GM18520 (cell line): ENCODE measurements at regions not wholly inside any gene's neighbourhood (a gene's known extent, or its start where the extent isn't known, plus 50 kb on each side); places are given as distances from the start of the nearest gene placed in this dataset.
A peak's percentile ranks its signal among the peaks of the same experiment; 100 is the strongest.
"Not testable (repeated sequence)": the region's sequence is repeated elsewhere in the genome, so short reads cannot be mapped to it uniquely, and the experiment has no call there.

Source experiments
- ATAC-seq: cut with Tn5 transposase; IDR thresholded peaks from one replicate; pipeline ENCODE4 v1.9.1; 2021; ENCODE audit not compliant: unreplicated experiment

DNA sequence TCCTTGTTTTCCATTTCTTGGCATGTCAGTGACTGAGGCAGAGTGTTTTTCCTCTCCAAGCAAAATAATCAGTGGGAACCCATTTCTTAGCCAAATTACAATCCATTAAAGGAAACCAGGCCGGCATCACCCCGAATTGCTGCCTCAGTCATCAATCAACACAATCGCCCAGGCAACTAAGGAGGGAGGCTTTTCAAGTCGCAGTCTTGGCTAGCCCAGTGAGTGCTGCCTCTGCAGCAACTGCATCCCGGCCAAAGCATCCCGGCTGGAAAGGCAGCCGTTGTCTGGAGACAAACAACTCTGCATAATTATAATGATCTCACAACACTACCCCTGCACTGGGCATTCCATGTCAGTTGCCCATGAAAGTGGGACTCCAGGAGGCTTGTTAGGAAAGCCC is 213.5 kb upstream of the PRICKLE2 start:
- ATAC-seq, result no peak

DNA sequence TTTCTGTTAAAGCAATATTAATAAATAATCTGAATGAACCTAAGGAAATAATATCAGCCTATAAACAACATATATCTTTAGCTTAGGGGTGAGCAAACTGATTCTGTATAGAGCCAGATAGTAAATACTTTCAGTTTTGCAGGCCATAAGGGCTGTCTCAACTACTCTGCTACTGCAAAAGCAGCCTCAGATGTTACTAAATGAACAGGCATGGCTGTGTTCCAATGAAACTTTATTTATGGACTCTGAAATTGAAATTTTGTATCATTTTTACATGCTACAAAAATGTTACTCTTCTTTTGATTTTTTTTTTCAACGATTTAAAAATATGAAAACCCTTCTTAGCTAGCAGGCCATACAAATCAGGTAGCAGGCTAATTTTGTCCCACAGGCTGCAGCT is 212.8 kb upstream of the PRICKLE2 start:
- ATAC-seq, result no peak

DNA sequence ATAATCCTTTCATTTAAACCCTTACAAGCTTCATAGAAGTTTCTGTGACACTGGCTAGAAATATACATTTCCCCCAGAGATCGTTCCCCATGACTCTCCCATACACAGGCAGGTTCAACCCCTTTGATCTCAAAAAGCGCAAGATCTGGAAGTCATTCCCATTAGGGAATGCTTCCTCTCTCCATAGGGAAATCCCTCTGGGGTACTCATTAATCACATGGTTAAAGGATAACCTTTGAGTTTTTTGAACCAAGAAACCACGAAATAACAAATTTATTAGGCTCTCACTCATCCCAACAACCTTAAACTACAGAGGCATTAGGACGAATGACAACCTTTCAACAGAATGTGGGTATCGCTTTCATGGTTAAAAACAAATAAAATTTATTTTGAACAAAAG is 211.9 kb upstream of the PRICKLE2 start:
- no peak for ATAC-seq

DNA sequence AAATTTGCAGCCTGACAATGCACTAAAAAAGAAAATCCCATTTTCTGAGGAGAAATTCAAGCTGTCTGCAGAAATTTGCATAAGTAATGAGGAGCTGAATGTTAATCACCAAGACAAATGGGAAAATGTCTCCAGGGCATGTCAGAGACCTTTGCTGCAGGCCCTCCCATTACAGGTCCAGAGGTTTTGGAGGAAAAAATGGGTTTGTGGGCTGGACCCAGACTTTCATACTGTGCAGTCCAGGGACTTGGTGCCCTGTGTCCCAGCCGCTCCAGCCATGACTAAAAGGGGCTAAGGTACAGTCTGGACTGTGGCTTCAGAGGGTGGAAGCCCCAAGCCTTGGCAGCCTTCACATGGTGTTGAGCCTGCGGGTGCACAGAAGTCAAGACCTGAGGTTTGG is 209.8 kb upstream of the PRICKLE2 start:
- not testable (repeated sequence) for ATAC-seq

DNA sequence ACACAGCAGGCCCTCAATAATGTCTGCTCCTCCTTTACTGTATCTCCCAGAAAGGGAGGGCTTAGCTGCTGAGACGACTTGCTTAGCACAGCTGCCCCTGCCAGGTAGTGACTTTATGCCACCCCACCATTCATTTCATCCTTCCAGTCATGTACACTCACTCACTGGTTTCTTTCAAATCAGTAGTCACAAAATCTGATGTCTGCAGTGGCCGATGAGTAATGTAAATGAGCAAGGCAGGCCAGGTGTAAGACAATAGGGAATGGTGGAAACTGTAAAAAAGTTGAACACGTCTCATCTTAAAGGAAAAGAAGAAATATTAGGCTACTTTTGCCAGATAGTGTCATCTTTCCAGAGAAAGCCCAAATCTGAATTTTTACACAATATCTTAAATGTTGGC is 207.6 kb upstream of the PRICKLE2 start:
- ATAC-seq, result no peak

DNA sequence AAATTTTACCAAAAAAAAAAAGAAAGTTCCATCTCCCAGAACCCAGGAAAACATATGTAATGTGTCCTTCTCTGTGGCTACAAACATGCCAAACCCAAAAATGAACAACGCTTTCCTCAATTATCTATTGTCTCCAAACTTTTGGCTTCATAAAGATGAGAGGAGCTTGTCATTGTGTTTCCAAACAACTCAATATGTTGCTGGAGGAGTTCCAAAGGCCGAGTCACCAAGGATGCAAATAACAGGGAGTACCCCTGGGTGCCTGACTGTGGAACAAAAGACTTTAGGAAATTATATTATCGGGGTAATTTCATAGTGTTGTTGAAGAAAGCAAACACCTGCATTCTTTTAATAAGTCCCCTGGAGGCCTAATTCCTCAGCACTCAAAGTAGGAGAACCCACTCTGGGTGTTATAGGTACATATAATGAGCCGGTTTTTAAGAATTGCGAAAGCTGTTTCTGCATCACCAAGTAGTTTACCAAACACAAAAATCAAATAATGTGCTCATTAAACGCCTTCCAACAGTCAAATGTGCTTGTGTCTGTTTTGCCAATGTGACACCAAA is 206.3 kb upstream of the PRICKLE2 start:
- ATAC-seq, result no peak

DNA sequence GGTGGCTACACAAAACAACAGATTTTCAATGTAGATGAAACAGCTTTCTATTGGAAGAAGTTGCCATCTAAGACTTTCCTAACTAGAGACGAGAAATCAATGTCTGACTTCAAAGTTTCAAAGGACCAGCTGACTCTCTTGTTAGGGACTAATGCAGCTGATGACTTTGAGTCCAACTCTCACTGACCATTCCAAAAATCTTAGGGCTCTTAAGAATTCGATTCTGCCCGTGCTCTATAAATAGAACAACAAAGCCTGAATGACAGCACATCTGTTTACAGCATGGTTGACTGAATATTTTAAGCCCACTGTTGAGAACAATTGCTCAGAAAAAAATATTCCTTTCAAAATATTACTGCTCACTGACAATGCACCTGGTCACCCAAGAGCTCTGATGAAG is 202.4 kb upstream of the PRICKLE2 start:
- ATAC-seq, result no peak

DNA sequence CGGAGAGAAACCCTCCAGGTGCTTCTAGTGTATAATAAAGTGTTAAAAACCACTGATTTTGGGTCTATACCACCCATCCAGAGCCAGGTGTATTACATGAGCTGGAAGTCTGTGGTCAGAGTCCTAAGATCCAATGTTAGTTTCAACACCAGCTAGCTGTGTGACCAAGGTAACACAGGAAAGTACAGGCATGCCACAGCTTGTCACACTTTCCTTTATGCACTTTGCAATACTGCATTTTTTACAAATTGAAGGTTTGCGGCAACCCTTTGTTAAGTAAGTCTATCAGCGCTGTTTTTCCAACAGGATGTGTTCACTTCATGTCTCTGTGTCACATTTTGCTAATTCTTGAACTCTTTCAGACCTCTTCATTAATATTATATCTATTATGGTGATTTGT is 201.3 kb upstream of the PRICKLE2 start:
- ATAC-seq, result no peak

DNA sequence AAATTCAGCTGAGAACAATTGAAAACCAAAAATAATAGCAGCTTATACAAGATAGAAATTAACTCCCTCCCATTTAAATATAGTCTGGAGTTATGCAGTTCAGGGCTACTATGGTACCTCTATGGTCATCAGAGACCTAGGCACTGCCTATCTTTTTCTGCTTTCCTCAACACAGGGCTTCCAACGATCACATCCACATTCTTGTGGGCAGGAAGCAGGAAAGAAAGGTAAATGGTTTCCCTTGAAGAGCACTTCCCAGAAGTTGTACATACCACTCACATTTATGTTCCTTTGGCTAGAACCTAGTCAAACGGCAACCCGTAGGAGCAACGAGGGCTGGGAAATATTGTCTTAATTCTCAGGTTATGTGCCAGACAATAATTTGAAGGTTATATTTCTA is 197.7 kb upstream of the PRICKLE2 start:
- no peak for ATAC-seq

DNA sequence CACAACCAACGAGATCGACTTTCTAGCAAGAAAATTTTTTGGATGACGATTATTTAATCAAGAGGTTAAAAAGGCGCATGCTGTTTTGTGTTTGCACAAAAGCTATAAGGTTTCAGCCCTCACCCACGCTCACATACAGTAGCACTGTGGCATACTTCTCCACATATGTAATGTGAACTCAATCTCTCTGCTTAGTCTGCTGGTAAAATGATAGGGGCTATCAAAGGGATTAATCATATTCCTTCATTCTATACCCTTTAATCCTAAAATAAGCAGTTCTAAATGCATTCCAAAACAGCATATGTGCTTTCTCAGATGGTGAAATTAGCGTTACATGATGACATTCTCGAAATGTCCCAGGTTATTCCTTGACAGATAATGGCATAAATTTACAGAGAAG is 196.9 kb upstream of the PRICKLE2 start:
- ATAC-seq, result no peak

DNA sequence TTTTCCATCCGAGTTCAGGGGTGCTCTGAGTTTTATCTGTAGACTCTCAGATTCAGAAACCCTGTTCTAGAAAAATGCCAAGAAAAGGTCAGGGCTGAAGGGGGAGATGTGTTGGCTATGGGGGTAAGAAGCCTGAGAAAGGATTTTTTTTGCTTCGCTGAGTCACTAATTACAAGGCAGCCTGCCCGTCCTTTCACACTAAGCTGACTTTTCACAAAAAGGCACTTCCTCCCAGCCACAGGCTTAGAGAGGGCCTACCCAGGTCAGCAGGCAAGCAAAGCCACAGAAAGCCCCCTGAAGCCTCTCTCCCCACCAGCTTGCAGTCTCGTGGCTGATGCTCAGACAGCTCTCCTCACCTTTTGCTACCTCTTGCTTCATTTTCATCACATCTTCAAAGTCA is 192.6 kb upstream of the PRICKLE2 start:
- ATAC-seq, result no peak

DNA sequence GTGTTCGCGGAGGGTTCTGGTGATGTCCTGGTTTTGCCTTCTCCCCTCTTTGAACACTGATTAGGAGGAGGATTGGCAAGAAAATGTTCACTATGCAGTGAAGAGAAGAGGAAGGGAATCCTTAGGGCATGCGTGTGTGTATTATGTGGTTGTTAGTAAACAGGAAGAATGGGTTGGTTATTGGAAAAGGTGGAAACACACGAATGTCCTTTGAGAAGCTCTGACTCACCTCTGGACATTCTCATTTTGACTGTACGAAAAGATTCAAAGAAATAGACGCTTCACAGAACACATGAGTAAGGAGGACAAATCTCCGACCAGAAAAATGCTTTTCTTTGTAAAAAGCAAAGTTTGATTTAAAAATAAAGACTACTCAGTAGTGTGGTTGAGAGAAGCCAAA is 188.8 kb upstream of the PRICKLE2 start:
- no peak for ATAC-seq

DNA sequence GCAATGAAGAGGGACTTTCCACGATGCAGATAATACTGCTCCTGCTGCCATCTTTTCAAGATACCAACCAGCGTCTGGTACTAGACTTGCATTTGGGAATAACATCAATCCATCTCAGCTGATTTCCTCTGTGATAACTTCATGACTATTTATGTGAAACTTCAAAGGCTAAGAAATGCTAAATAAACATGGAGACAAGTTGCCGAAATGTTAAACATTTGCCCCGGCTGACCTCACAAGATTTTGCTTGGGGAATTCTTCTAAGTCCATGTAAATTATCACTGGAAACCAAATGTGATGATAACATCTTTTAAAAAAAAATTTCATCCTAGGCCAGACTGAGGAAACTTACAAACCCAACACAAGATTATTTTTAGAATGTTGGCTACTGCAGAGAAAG is 185.8 kb upstream of the PRICKLE2 start:
- no peak for ATAC-seq

DNA sequence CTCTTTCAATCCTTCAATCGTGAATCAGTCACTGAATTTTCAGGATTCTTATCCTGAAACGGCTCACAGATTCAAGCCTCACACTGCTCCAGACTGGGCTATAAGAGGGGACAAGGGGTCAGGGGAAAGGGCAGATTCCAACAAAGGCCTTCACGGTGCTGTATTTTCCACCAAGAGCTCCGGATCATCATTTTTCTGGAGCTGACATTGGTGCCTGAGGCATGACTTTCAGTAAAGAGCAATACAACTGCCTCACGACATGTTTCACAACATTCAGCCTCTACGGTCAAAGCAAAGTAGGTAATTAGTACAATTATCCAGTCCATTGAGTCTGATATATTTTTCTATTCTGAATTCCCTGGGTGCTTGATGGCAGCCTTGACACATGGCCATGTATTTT is 185.0 kb upstream of the PRICKLE2 start:
- ATAC-seq, result no peak

DNA sequence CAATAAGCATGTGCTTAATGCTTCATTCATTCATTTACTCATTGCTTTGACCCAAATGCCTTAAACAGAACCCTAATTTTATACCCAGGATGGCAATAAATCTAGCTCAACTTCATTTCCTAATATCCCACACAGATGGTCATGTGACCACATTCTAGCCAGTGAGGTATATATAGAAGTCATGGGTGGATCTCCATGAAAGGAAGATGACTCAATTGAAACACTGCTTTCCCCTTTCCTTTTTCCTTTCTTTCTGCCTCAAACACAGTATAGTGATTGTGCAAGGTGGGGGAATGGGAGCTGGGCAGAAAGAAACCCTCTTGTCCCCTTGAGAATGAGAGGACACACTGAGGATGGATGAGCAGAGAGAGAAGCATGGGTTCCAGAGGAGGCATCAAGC is 183.5 kb upstream of the PRICKLE2 start:
- no peak for ATAC-seq

DNA sequence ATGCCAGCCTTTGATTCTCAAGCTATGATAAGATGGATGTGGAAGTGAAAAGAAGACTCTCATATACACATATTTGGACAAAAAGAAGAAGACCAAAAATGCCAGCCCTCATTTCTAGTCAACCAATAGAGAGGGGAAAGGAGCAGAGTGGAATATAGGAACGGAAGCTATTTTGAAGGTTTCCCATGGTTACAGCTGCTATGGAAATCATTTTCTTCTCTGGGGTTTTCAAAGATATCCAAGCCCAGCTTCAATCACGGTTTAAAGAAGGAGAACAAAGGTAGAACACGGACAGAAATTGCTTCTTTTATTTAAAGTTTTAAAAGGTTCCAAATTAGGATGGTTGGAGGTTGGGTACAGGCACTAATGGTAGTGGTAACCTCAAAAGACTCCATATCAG is 181.0 kb upstream of the PRICKLE2 start:
- ATAC-seq, result no peak

DNA sequence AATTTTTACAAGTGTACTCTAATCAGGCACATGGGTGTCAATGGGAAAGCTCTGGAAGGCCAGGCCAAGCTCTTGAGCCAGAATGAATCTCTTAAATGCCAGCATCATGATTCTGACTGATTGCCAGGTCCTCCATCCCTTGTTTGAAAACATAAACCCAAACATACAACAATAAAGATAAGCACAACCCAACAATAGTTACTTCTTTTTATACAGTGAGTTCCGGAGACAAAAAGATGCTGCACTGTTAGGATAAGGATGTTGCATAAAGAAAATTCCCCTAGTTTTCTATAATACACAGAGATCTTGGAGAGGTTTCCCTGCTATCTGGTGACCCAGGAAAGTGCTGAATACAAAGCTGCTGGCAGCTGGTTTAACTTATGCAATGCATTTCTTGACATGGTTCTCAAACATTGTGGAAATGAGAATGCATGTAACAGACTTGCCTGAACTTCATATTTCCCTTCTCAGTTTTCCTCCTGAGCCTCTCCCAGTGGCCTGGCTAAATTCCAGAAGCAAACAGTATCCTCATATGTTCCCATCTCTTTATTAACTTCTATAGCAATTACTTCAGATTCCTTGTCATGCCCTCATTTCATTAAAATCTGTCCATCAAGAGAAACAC is 180.1 kb upstream of the PRICKLE2 start:
- no peak for ATAC-seq

DNA sequence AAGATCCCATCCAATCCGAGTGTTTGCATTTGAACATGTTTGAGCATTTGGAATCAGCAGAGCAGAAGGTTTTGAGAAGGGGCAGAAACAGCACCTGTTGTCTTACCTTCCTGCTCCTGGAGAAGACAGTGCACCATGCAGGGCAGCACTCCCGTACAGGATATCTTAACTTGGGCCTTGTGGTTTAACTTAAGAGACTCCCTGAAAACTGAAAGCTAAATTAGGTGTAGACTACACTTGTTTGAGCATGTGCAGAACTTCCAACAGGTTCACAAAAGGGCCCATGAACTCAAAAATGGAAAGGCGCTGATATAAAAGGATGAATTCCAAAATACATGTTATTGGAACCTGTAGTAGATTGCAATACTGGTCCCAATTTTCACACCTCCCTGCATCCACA is 175.4 kb upstream of the PRICKLE2 start:
- no peak for ATAC-seq

DNA sequence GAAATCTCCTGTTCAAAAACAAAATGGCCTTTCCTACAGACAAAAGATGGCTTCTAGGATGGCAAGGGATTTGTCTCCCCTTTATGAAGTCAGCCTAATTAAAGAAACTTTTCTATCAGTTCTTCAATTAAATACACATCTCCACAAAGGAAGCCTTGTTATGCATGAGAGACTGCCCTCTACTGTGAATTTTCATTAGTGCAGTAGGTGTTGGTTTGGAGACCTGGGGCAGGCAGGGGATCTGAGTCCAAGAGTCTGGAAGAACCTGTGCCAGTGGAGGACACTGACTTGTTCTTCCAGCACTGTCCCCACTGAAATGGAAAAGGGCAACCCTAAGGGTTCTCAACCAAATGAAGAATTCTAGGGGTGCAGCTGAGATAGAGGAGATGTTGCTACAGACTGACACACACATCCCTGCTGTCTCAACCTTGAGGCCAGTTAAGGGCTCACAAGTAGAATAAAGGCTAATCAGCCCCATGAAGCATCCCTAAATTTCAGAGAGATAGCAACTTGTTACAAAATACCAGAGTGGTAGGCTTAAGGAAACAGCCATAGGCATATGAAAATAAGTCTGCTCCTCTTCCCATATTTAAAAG is 174.0 kb upstream of the PRICKLE2 start:
- ATAC-seq, result peak; percentile 43

DNA sequence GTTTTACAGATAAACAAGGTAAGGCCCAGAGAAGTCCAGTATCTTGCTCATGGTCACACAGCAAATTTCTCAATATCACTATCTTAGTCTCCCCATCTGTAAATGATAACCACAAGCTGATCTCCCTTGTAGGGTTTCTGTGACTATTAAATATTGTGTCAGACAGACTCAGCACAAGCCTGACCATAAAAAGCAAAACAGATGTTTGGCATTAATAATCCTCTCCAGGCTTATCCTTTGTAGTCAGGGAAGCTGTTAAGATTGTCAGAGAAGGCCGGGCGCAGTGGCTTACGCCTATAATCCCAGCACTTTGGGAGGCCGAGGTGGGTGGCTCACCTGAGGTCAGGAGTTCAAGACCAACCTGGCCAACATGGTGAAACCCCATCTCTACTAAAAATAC is 173.2 kb upstream of the PRICKLE2 start:
- no peak for ATAC-seq

DNA sequence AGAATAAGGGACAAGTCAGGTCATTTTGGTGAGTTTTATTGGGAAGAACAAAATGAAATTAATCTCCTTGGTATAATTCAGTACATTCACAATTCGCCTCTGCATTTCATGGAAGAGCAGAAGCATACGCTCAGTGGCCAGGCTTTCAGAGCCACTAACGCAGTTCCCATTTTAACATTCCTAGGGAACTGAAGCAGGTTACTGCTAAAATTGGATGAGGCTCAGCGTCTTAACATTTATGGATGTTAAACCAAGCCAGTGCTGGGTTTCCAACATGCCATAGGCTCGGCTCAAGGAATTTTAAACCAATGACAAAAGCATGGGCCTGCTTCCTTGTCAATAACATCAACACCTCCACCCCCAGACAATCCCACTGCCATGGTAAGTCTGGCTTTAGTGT is 172.7 kb upstream of the PRICKLE2 start:
- no peak for ATAC-seq

DNA sequence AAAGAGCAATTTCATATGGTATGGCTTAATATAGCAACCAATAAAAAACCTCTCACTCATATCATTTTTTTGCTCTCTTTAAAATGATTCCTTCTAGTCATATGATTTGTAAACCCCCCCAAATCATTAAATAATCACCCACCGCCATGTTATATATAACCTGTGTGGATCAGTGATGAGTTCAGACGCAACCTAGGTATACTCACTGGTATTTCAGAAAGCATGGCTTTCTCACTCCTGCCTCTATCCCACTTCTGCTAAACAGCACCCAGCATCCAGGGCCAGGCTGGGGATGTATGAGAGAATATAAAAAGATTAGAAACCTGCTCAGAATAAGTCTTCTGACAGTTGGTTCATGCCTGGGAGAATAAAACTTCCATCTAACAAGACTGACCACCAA is 172.3 kb upstream of the PRICKLE2 start:
- no peak for ATAC-seq

DNA sequence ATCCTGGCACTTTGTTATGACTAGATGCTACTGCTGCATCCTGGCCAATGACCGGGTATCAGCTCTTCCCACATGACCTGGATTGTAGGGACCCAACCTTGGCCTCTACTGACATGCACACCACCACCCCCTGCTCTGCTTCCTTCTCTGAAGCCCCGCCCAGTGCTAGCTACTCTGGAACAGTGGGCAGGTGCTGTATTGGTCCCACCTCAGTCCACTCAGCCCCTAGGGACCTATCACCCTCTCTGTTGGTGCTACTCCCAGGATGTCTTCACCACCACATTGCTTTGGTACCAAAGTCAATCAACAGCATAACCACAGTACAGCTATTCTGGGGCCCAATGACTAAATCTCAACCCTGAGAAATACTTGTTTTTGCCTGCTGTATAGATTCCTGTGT is 170.2 kb upstream of the PRICKLE2 start:
- ATAC-seq, result no peak
